OCI-LY3 (cell line): ENCODE measurements at regions not wholly inside any gene's neighbourhood (a gene's known extent, or its start where the extent isn't known, plus 50 kb on each side); places are given as distances from the start of the nearest gene placed in this dataset.

Experiments
- CTCF ChIP-seq: fragments of 200-600, 300-600 bp; sonication (generic); IDR thresholded peaks from 2 replicates; pipeline ENCODE4 v1.5.1; 2014; ENCODE audit warnings: antibody characterized with exemption, low read length, low read depth
- EZH2phosphoT487 ChIP-seq: fragments of 200-600 bp; shearing (Covaris generic); IDR thresholded peaks from 2 replicates; pipeline ENCODE4 v1.6.1; 2018; ENCODE audit warnings: antibody characterized with exemption, mixed run types, low read depth

GRCh38 chr12:74317741-74318140 lies 219.9 kb upstream of the ATXN7L3B start:
- TF ChIP-seq CTCF (no peak), EZH2phosphoT487 (no peak)
